NOMO-1 treated with dmso at 0.1 percent for 144 hours (cell line): ENCODE measurements at regions not wholly inside any gene's neighbourhood (a gene's known extent, or its start where the extent isn't known, plus 50 kb on each side); places are given as distances from the start of the nearest gene placed in this dataset.

Source experiments
- DNase-seq: peaks from one replicate; lab custom pipeline; 2025; ENCODE audit not compliant: unreplicated experiment; lab: John Stamatoyannopoulos, UW

DNA sequence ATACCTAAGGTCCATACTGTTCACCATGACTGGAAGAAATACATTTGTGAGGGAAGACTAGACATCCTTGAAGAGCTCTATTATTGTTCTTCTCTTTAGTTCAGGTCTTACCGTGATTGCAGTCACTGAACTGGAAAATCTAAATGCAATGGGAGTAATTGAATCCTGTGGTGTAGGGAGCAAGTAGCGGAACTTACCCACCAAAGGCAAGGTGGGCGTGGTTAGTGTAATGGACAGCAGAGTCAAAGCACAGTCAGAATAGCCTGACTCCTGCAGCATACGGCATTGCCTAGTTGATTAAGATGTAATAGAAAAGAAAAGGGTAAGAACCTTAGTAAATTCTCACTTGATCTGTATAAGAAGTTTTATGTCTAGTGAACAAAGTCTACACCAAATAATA lies 679.7 kb upstream of the EPHA7 start:
- DNase-seq, result no peak

DNA sequence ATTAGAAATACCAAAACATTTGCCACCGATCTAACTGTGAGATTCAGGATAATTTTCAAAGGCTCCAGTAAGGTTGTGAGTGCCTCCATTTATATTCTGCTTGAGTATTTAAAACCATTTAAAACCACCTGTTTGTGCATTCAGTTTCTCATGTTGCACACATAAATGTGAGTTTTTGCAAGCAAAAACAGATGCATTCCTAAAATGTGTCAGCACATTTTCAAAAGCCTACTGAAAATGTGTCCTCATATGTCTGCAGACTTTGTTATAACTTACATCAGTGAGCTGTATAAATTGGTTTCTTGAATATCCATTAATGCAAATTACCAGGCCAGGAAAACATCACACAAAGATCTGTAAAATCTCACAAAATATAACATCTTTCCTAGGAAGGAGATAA lies 676.6 kb upstream of the EPHA7 start:
- DNase-seq, result no peak

DNA sequence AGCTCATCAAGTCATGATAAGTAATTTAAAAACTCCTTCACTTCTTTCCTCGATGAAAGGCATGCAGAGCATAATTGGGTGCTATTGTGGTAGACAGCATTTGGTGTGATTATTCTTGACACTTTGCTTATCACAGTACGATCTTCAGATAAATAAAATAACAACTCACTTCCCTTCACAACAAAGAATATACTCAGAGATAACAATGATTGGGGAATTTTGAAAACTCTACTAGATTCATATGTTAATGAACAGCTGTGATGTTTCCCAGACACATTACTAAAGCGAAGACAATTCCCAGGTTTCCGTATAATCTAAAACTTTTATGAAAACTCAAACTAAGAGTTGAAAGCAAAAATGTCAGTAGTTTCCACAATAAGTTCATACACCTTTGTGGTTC lies 670.6 kb upstream of the EPHA7 start:
- DNase-seq, result no peak

DNA sequence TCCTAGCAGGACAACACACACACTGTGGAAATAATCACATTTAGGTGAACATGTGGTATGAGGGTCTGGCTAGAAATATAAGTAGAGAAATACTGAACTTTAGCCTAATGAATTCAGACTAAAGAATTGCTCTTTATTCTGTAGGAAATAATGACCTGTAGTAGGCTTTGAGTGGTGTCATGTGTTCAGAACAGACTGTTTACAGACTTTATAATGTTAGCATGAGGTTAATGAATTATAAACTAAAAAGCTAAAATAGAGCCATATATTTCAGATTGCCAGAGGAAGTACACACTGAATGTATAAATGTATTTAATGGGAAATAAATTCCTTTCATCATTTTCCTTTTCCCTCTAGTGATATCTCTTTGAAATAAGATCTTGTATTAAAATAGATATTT lies 669.5 kb upstream of the EPHA7 start:
- DNase-seq, result no peak

DNA sequence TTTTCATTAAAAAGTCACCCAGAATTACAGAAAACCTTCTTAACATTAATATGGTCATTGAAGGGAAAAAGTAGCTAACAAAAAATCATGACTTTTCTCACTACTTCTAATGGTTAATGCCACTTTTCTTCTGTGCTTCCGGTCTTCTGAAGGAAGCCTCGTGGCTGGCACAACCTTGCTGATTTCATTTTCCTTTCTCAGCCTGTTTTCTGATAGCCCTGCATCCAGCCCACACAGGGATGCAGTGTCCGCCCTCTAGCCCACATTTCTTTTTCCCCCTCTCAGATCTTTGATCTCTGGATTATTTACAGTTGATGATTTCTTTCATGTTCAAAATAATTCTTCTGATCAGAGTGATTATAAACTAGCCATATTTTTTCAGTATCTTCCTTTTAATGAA lies 655.4 kb upstream of the EPHA7 start:
- no peak for DNase-seq

DNA sequence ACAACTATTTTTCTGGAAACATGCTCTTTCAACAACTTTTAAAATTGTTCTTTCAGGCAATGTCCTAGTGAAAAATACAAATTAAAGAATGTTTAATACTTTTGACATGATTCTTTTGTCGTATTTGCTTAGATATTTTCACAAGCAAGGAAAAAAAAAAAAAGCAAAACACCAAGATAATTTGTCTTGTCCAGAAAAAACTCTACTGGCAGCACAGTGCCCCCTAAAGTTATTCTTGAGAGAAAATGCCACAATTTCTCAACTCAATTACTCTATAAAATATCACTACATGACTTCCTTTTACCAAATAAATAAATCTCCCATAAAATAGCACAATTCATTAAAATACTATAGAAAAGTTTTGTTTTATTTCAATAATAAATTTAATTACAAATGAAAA lies 652.5 kb upstream of the EPHA7 start:
- DNase-seq, result no peak

DNA sequence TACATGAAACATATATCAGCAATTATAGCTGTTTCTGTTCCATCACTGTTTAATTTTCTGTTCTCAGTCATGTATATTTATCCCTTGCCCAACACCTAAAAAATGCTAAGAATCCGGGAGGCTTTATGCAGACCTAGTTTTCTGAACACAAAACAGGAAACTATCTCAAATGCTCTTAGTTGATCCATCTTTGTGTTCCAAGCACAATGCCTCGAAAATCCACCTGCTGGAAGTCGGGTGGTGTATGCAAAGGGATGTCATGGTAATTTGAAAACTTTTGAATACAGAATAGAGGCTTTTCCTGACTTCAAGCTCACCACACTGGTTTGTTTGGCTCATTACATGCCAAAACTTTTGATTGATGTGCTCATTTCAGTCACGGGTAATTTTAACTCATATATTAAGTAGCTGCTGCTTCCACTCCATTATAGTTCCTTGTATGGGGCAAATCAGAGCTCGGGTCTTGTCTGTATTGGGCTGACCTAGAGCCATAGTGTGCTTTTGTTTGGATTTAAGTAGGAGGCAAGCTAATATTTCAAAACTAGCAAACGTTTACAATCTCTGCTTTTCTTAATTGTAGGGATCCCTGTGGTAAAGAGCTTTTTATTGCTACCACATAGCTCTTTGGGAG lies 646.5 kb upstream of the EPHA7 start:
- DNase-seq, result no peak

DNA sequence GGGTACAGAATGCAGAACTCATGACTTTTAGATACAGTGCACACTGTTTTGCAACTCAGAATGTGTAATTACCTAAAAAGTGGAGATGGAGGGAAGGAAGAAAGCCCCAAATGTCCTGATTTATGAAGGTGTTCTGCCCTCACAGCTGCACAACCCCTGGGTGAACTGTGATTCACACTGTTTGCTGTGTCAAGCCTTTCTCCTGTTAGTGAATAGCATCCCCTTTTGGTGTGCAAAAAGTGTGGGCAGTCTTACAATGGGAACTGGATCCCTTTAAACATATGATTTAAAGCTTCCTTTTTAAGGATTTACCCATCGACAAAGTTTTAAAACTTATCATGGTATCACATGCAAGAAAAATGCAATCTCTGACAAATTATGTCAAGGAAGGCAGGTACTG lies 633.4 kb upstream of the EPHA7 start:
- DNase-seq, result no peak

DNA sequence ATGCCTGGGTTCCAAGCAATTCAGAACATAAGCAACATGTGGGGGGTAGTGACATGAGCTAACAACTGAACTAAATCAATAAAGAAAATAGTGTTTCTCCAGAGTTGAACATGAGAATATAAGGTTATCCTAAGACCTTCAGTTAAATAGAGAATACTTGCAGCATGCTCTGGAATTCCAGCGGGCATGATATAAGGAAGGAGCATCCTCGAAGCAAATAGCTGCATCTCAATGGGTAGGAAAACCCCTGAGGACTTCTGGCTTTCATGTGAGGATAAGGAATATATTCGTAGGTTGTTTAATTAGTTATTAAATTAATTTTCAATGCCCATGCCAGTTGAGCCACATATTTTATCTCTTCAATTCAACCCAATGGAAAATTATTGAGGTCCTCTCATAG lies 631.2 kb upstream of the EPHA7 start:
- no peak for DNase-seq

DNA sequence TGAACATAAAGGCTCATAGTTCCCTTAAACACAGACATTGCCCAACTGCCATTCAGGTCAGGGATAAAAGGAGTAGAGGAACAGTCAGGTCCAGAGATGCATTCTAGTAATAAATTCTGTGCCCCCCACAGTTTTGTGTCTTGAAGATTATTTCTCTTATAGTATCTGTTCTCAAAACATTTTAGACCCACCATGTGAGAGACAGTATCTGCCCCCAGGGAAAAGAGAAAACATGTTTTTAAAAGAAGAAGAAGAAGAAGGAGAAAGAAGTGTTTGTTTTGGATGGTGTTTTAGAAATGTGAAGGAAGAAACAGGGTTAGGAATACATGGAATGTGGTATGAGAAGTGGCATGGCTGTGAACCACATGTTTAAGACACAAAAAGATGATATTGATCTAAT lies 629.6 kb upstream of the EPHA7 start:
- DNase-seq, result no peak

DNA sequence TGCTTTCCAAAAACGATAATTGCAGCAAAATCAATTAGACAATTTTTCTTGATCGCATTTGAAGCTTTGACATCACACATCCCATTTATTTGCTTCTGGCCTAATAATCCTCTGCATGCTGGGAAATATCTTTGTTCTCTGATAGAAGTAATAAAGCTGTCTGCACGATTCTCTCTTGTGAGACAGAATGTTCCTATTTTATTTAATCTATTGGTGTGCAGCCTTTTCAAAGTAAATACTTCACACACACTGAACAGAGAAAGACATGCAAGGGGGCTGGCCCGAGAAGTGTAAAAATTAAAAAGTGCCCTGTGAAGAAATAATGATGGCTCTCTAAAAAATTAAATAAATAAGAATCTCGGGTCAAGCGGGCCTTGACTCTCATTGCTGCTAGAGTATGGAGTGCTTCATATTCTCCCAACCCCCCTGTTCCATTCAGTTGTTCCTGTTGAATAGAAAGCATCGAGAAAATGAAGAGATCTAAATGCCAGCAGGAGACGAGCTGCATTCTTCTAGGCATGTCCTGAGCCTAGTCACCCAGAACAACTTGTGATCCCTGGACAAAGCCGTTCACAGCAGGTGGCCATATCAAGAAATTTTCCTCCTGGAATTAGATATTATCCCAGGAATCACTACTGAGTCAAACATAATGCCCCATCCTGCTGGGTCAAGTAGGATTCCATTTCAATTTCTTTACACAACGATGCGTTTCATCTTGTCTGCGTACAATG lies 625.9 kb upstream of the EPHA7 start:
- DNase-seq, result no peak

DNA sequence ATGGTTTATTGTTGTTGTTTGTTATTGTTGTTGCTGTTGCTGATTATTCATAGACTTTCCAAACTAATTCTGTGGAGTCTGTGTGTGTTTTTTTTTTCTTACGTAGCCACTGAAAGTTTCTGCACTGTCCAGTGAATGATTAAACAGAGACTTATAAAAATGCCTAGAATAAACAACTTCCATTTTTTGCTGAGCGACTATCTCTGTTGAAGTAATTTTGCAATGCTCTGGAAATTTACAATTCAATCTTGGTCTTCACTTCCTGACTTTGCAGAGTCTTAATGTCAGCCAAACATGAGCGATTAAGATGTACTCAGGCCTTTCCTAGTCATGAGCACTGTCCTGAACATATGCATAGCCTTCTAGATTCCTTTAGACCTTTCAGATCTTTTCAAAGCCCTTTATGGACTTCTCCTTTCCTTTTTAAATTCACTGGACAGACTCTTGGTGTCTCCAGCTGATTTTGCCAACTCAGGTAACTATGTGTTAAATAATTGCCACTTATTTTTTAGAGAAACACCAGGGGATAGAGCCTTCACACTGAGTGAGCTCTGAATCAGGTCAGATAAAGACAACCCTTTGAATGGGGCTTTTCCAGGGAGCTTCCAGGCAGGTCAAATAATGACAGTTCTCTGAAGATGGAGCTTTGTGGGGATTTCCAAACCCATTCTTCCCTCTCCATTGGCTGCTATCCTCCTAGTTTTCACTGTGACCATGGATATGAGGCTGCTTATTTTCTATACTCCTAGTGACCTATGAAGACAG lies 622.8 kb upstream of the EPHA7 start:
- DNase-seq, result no peak

DNA sequence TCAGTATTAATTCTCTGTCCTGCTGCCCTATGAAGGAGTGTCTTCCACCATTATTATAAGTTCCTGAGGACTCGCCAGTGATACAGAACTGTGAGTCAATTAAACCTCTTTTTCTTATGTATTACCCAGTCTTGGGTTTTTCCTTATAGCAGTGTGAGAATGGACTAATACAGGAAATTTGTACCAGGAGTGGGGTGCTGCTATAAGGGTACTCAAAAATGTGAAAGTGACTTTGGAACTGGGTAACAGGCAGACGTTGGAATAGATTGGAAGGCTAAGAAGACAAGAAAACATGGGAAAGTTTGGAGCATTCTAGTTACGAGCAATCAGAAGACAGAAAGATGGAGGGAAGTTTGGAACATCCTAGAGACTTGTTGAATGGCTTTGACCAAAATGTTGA lies 616.7 kb upstream of the EPHA7 start:
- no peak for DNase-seq

DNA sequence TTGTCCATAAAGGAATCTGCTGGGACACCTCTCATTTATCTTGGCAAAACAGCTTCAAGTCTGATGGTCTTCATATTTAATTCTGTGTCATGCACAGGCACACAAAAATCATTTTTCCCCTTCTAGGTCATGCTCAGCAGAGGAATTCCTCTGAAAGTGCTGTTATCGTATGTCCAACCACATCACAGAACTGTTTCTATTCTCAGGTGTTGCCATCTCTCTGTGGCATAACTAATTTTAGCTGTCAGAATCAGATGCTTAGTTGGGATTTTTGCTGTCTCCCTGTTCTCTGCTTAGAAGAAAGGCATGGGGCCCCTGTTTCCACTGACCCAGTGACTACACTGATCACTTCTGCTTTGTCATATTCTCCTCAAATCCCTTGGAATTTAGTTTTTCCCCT lies 608.0 kb upstream of the EPHA7 start:
- no peak for DNase-seq

DNA sequence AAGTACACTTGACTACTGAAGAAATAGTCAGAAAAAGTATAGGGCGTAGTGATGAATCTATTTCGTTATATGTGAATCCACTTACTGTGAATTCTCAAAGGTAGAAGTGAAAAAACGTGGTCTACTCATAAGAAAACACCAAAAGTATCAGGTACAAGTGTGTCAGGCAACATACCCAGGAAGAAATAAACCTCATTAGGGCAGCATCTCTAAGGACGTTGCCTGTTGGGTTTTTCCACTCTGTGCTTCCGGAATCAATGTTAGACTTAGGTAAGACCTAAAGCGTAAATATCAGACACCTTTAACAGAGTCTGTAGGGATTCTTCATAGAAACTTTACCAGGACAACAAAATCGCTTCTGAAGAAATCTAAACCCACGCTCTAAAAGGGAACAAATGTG lies 607.2 kb upstream of the EPHA7 start:
- no peak for DNase-seq

DNA sequence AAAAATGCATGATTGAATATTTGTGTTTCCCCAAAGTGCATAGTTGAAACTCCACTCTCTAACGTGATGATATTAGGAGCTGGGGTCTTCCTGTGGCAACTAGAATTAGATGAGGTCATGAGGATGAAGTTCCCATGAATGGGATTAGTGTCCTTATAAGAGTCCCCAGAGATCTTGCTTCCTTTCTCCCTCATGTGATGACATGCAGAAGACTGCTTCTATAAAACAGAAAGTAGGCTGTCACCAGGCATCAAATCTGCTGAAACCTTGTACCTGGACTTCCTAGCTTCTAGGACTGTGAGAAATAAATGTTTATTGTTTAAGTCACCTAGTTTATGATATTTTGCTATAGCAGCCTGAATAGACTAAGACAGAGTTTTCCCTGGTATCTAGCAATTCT lies 586.5 kb upstream of the EPHA7 start:
- DNase-seq, result no peak

DNA sequence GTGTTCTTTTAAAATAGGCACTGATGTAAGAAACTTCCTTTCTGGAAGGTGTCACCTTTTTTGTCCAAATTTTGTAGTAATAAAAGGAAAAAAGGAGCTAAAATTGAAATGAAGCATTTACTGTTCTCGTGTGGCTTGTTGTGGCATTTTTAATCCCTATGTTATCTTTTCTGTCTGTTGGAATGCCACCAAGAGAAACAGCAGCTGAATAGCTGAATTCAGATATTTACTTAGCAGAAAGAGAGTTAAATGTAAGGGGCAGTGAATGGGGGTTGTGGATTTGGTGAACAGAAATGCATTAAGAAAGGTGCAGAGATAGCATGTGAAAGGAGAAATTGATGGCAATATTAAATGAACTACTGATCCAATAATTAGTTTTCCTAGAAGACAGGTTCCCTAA lies 573.6 kb upstream of the EPHA7 start:
- DNase-seq, result no peak

DNA sequence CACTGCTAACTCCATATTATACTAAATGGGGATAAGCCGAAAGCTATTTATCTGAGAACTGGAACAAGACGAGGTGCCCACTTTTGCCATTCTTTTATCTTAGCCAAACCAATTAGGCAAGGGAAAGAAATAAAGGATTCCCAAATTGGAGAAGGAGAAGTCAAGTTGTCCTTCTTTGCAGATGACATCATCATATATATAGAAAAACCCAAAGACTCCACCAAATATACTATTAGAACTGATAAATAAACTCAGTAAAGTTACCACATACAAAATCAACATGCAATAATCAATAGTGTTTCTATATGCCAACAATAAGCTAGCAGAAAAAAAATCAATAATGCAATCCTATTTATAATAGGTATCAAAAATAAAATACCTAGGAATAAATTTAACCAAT lies 570.3 kb upstream of the EPHA7 start:
- no peak for DNase-seq

DNA sequence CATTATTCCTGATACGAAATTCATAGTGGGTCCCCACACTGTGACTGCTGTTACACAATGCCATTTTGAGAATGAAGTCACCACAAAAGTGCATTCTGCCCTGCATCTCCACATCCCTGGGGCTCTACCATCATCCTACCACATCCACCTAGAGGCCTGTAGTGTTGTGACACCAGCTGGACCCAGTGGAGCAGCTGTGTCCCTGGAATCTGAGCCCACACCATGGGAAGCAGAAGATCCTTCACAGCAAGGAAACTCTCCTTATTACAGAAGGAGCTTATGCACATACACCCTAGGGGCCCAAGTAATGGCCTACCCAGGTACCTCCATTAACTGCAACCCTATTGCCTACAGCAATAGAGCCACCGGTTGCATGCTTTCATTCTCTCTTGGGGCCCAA lies 566.6 kb upstream of the EPHA7 start:
- DNase-seq, result no peak

DNA sequence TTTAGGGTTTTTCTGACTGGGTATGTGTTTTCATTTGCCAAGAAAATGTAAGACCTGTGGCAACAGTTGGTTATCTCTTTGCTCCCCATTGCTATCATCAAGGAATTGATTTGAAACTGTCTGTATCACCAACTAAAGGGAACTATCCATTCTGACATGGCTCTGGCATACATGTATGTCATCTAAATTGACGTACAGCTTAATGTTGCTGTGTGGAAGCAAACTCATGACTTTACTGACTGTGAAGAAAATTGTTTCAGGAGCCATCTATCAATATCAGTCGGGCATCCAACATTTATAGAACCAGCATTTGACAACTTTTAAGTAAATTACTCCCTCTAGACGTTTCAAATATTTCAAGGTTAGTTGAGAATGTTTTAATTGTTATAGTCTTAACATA lies 555.8 kb upstream of the EPHA7 start:
- DNase-seq, result no peak

DNA sequence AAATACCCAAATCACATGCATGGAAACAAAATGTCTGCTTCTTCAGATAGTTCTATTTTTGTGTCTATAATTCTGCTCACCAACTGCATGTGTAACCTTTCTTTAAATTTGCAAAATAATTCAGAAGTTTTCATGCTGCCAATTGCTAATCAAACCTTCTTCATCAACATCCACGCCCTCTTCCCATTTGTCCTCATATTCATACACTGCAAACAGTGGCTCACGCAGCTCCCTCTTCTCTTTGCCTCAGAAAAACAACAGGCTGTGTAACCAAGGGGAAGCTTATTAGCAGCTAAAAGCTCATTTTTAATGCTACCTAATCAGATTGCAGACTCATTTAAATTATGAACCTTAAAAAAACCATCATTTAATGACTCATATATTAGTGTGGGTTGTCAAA lies 555.0 kb upstream of the EPHA7 start:
- no peak for DNase-seq

DNA sequence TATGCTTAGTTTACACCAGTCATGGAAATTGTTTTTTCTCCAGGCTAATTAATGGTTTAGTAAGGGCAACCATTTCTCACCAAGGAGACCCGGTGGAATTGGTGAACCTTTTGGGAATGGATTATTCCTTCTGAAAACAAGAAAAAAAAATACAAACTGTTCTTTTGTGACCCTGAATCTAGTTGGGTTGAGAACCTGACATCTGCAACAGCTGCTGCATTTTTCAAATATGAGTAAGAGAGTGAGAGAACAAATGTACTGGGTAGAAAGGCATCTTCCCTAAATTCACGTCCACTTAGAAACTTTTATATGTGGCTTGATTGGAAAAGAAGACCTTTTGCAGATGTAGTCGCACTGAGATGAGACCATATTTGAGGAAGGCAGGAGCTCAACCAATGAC lies 553.4 kb upstream of the EPHA7 start:
- DNase-seq, result no peak
